SK-N-SH (cell line): ENCODE measurements at regions not wholly inside any gene's neighbourhood (a gene's known extent, or its start where the extent isn't known, plus 50 kb on each side); places are given as distances from the start of the nearest gene placed in this dataset.

Experiments used
- CTCF ChIA-PET: fragments of 300-600, 350-600 bp; formaldehyde crosslinking; extraction: SDS; loops from one replicate; lab custom pipeline; 2021; lab: Yijun Ruan, JAX
- POLR2A ChIA-PET: fragments of 350-600 bp; sonication (Branson Sonifier 250); formaldehyde crosslinking; extraction: SDS; loops from one replicate; lab custom pipeline; 2020; ENCODE audit warnings: antibody characterized with exemption, inconsistent platforms; lab: Yijun Ruan, JAX
- DNase-seq: peaks from one replicate; pipeline ENCODE4 v3.0.0; 2012
- H2AFZ ChIP-seq: fragments of 200-600 bp; sonication (generic); 2 replicates; pipeline ENCODE4 v1.8.1; 2016; ENCODE audit warnings: antibody characterized with exemption, mild to moderate bottlenecking, low read depth
- H3F3A ChIP-seq: fragments of 200-600 bp; sonication (generic); replicated peaks from 2 replicates; pipeline ENCODE3; 2016; ENCODE audit warnings: antibody characterized with exemption, mild to moderate bottlenecking; ENCODE audit not compliant: insufficient read depth
- H3K27ac ChIP-seq, 2 experiments: fragments of 200-500 bp in 1 of 2; fragments of 200-600 bp in 1 of 2; sonication (Bioruptor generic) in 1 of 2; sonication (generic), shearing (Covaris generic) in 1 of 2; 2 replicates each; pipeline versions ENCODE4 v1.5.1 to v1.6.1; 2014 to 2016; ENCODE audit warnings: low read depth in 2 of 2, inconsistent platforms in 1 of 2, low read length in 1 of 2, mild to moderate bottlenecking in 1 of 2, mixed read lengths in 1 of 2
- H3K27me3 ChIP-seq: fragments of 200-600 bp; sonication (generic), shearing (Covaris generic); 2 replicates; pipeline ENCODE4 v1.6.1; 2016; ENCODE audit warnings: mixed run types; ENCODE audit not compliant: insufficient read depth
- H3K36me3 ChIP-seq, 2 experiments: fragments of 200-500 bp in 1 of 2; fragments of 200-600 bp in 1 of 2; sonication (Bioruptor generic) in 1 of 2; sonication (generic) in 1 of 2; replicated peaks in 1 of 2; 2 replicates each; pipeline versions ENCODE3 to v1.5.1; 2014 to 2016; ENCODE audit warnings: low read length in 1 of 2, mild to moderate bottlenecking in 1 of 2; ENCODE audit not compliant: insufficient read depth in 2 of 2, control insufficient read depth in 1 of 2
- H3K4me1 ChIP-seq, 2 experiments: fragments of 200-500 bp in 1 of 2; fragments of 200-600 bp in 1 of 2; sonication (Bioruptor generic) in 1 of 2; sonication (generic), shearing (Covaris generic) in 1 of 2; 2 replicates each; pipeline versions ENCODE4 v1.5.1 to v1.6.1; 2014 to 2016; ENCODE audit warnings: low read depth in 1 of 2, low read length in 1 of 2, mixed run types in 1 of 2; ENCODE audit not compliant: insufficient read depth in 2 of 2, control insufficient read depth in 1 of 2
- H3K4me2 ChIP-seq: fragments of 200-600 bp; sonication (generic), shearing (Covaris generic); 2 replicates; pipeline ENCODE4 v1.6.1; 2017; ENCODE audit warnings: mixed run types
- H3K4me3 ChIP-seq, 2 experiments: fragments of 200-500 bp in 1 of 2; fragments of 200-600 bp in 1 of 2; sonication (Bioruptor generic) in 1 of 2; sonication (generic), shearing (Covaris generic) in 1 of 2; 2 replicates each; pipeline versions ENCODE4 v1.5.1 to v1.8.1; 2014 to 2016; ENCODE audit warnings: low read depth in 2 of 2, inconsistent platforms in 1 of 2, low read length in 1 of 2, mild to moderate bottlenecking in 1 of 2, mixed read lengths in 1 of 2, moderate library complexity in 1 of 2
- H3K79me2 ChIP-seq: fragments of 200-600 bp; sonication (generic); 2 replicates; pipeline ENCODE4 v1.8.1; 2017; ENCODE audit warnings: mild to moderate bottlenecking; ENCODE audit not compliant: insufficient read depth
- H3K9ac ChIP-seq: fragments of 200-600 bp; sonication (generic); 2 replicates; pipeline ENCODE4 v1.6.1; 2017; ENCODE audit warnings: mixed run types
- H3K9me2 ChIP-seq: fragments of 200-600 bp; sonication (generic); 2 replicates; pipeline ENCODE4 v1.6.1; 2017; ENCODE audit warnings: mixed run types
- H3K9me3 ChIP-seq: fragments of 200-600 bp; sonication (generic); 2 replicates; pipeline ENCODE4 v1.6.1; 2017; ENCODE audit warnings: mixed run types, mild to moderate bottlenecking, moderate library complexity
- H4K20me1 ChIP-seq: fragments of 200-600 bp; sonication (generic); 2 replicates; pipeline ENCODE4 v1.6.1; 2017; ENCODE audit warnings: mild to moderate bottlenecking, mixed run types; ENCODE audit not compliant: insufficient read depth
- CHD2 ChIP-seq: fragments of 150-350 bp; IDR thresholded peaks from 2 replicates; pipeline ENCODE4 v1.6.1; 2018; ENCODE audit warnings: low read length; ENCODE audit not compliant: partially characterized antibody
- EZH2phosphoT487 ChIP-seq: fragments of 200-600 bp; sonication (generic); IDR thresholded peaks from 2 replicates; pipeline ENCODE4 v1.6.1; 2017; ENCODE audit warnings: low read depth, mixed run types, mild to moderate bottlenecking, antibody characterized with exemption, moderate library complexity, borderline replicate concordance
- FOXJ3 ChIP-seq: sonication (generic); formaldehyde crosslinking; IDR thresholded peaks from 2 replicates; pipeline ENCODE4 v1.5.1; 2020; ENCODE audit warnings: mild to moderate bottlenecking, missing genetic modification reagents
- FOXM1 ChIP-seq: IDR thresholded peaks from 2 replicates; pipeline ENCODE4 v1.4.0; 2012; ENCODE audit warnings: low read depth, mild to moderate bottlenecking
- GATA2 ChIP-seq: sonication (generic); formaldehyde crosslinking; IDR thresholded peaks from 2 replicates; pipeline ENCODE4 v1.5.0; 2020; ENCODE audit warnings: mild to moderate bottlenecking, missing genetic modification reagents
- MAX ChIP-seq: IDR thresholded peaks from 2 replicates; pipeline ENCODE4 v1.4.0; 2012; ENCODE audit warnings: low read depth
- MXI1 ChIP-seq: IDR thresholded peaks from 2 replicates; pipeline ENCODE4 v1.6.1; 2012; ENCODE audit warnings: mild to moderate bottlenecking, low read depth, low read length, improper control_type of control experiment
- POLR2AphosphoS5 ChIP-seq: IDR thresholded peaks from 2 replicates; pipeline ENCODE4 v1.6.1; 2012; ENCODE audit warnings: low read depth, low read length
- RAD21 ChIP-seq: IDR thresholded peaks from 2 replicates; pipeline ENCODE4 v1.6.1; 2012; ENCODE audit warnings: mild to moderate bottlenecking, low read length
- RCOR1 ChIP-seq: fragments of 150-350 bp; IDR thresholded peaks from 2 replicates; pipeline ENCODE4 v1.6.1; 2017; ENCODE audit warnings: antibody characterized with exemption, low read length
- RXRA ChIP-seq: IDR thresholded peaks from 2 replicates; pipeline ENCODE4 v1.4.0; 2012; ENCODE audit warnings: low read depth, mild to moderate bottlenecking, borderline replicate concordance
- SIN3A ChIP-seq: IDR thresholded peaks from 2 replicates; pipeline ENCODE4 v1.6.1; 2012; ENCODE audit warnings: low read depth, mild to moderate bottlenecking, low read length, moderate library complexity, borderline replicate concordance
- SMC3 ChIP-seq: IDR thresholded peaks from 2 replicates; pipeline ENCODE4 v1.6.1; 2012; ENCODE audit warnings: low read depth, low read length, improper control_type of control experiment
- TCF12 ChIP-seq: IDR thresholded peaks from 2 replicates; pipeline ENCODE4 v1.4.0; 2012
- USF1 ChIP-seq: IDR thresholded peaks from 2 replicates; pipeline ENCODE4 v1.4.0; 2012; ENCODE audit warnings: low read depth, borderline replicate concordance
- ZBTB33 ChIP-seq: IDR thresholded peaks from 2 replicates; pipeline ENCODE4 v1.4.0; 2012; ENCODE audit warnings: low read depth, borderline replicate concordance
- WGBS: methylation state at CpG from one replicate; pipeline ENCODE4 v1.1.6; 2017; ENCODE audit warnings: low lambda C conversion rate; 5-methylcytosine and 5-hydroxymethylcytosine counted together

- no peak overlapping the region for H2AFZ ChIP-seq
- no peaks in the 10 kb centered on the region for H3K9me2 ChIP-seq
- no peaks in the 10 kb centered on the region for H3K27me3 ChIP-seq
- H3K79me2 ChIP-seq: no peaks in the 10 kb centered on the region
- no peaks in the 10 kb centered on the region for H3K4me1 ChIP-seq
- no peak overlapping the region for H3K9ac ChIP-seq
- DNase-seq: no peak
- no peak overlapping the region for H3K4me2 ChIP-seq
- H3K9me3 ChIP-seq: no peaks in the 10 kb centered on the region
- H3K4me3 ChIP-seq: no peak overlapping the region
- no peaks in the 10 kb centered on the region for H4K20me1 ChIP-seq
- no peak for TF ChIP-seq MXI1
- TF ChIP-seq USF1: no peak
- TF ChIP-seq MAX: no peak
- no peak for TF ChIP-seq ZBTB33
- no peak for TF ChIP-seq SMC3
- no peak for TF ChIP-seq TCF12
- TF ChIP-seq RCOR1: no peak
- TF ChIP-seq GATA2 (CRISPR knock-in tag): no peak
- no peak for TF ChIP-seq EZH2phosphoT487
- TF ChIP-seq RXRA: no peak
- no peak for TF ChIP-seq FOXM1
- TF ChIP-seq SIN3A: no peak
- no peak for TF ChIP-seq CHD2
- no peak for TF ChIP-seq FOXJ3 (CRISPR knock-in tag)
- no peak for TF ChIP-seq POLR2AphosphoS5
- no peak overlapping the region for H3K27ac ChIP-seq
- CTCF ChIA-PET: interaction anchor here (1.0 kb wide), 1 partner anchor 10 kb away, joined by 3 read pairs; no protein-coding TSS in a partner anchor
- 13% methylated on average over 1 of the region's 1 CpG for WGBS
- H3F3A ChIP-seq: no peaks in the 10 kb centered on the region
- POLR2A ChIA-PET: no interaction called here
- no peaks in the 10 kb centered on the region for H3K36me3 ChIP-seq
Measured at GRCh38 chr18:39168723-39169122, 1603.1 kb upstream of the CELF4 start.

GRCh38 chr18:39167990-39168389 lies 1602.4 kb upstream of the CELF4 start:
- no peaks in the 10 kb centered on the region for H3F3A ChIP-seq
- no peaks in the 10 kb centered on the region for H3K9me2 ChIP-seq
- CTCF ChIA-PET: interaction anchor here (0.9 to 1.0 kb wide), 2 partner anchors 11 to 246 kb away, joined by 3 read pairs; no protein-coding TSS in a partner anchor
- no peaks in the 10 kb centered on the region for H3K79me2 ChIP-seq
- H3K27me3 ChIP-seq: no peaks in the 10 kb centered on the region
- H3K4me3 ChIP-seq: no peak overlapping the region
- H4K20me1 ChIP-seq: no peaks in the 10 kb centered on the region
- no peak overlapping the region for H3K27ac ChIP-seq
- H3K9ac ChIP-seq: no peak overlapping the region
- no peaks in the 10 kb centered on the region for H3K9me3 ChIP-seq
- H2AFZ ChIP-seq: no peak overlapping the region
- no peaks in the 10 kb centered on the region for H3K4me1 ChIP-seq
- 25% methylated on average over 2 of the region's 2 CpGs for WGBS
- no peak for DNase-seq
- TF ChIP-seq RAD21 (peak; percentile 11; the same call in 1 of the 2 replicates), ZBTB33 (no peak), FOXM1 (no peak)
- H3K36me3 ChIP-seq: no peaks in the 10 kb centered on the region
- no peak overlapping the region for H3K4me2 ChIP-seq
- POLR2A ChIA-PET: no interaction called here
